Loucy (cell line): ENCODE measurements at regions not wholly inside any gene's neighbourhood (a gene's known extent, or its start where the extent isn't known, plus 50 kb on each side); places are given as distances from the start of the nearest gene placed in this dataset.

Source experiments
- EZH2phosphoT487 ChIP-seq: fragments of 200-600 bp; IDR thresholded peaks from 2 replicates; pipeline ENCODE4 v1.6.1; 2018; ENCODE audit warnings: antibody characterized with exemption, mild to moderate bottlenecking, moderate library complexity, borderline replicate concordance
- TF ChIP-seq, protein P1 (sequence below): fragments of 200-600 bp; sonication (generic); conservative IDR thresholded peaks from 2 replicates; pipeline ENCODE4 v1.5.1; 2014; ENCODE audit warnings: mild to moderate bottlenecking, antibody characterized with exemption, low read length

DNA sequence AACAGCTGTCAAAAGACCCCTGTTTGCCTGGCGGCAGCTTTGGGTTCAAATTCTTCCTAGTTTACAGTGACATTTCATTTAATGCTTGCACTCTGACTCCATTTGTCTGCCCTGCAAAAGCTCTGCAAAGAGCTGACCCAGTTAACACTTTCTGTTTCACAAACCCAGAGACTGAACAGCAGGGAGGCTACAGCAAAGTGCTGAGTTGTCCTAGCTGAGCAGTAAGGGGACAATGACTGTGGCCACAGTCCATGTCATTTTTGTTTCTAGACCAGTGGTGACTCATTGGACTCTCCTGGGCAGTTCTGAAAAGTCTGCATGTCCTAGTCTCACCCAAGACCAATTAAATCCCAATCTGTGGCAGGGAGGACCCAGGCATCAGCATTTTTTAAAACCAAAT lies 994.8 kb upstream of the WWC1 start:
- TF ChIP-seq, protein P1, sequence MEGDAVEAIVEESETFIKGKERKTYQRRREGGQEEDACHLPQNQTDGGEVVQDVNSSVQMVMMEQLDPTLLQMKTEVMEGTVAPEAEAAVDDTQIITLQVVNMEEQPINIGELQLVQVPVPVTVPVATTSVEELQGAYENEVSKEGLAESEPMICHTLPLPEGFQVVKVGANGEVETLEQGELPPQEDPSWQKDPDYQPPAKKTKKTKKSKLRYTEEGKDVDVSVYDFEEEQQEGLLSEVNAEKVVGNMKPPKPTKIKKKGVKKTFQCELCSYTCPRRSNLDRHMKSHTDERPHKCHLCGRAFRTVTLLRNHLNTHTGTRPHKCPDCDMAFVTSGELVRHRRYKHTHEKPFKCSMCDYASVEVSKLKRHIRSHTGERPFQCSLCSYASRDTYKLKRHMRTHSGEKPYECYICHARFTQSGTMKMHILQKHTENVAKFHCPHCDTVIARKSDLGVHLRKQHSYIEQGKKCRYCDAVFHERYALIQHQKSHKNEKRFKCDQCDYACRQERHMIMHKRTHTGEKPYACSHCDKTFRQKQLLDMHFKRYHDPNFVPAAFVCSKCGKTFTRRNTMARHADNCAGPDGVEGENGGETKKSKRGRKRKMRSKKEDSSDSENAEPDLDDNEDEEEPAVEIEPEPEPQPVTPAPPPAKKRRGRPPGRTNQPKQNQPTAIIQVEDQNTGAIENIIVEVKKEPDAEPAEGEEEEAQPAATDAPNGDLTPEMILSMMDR: no peak
- TF ChIP-seq EZH2phosphoT487: no peak
